Nephron (organoid): ENCODE measurements at regions not wholly inside any gene's neighbourhood (a gene's known extent, or its start where the extent isn't known, plus 50 kb on each side); places are given as distances from the start of the nearest gene placed in this dataset.

Source experiments
- H3K27ac Mint-ChIP-seq, 3 experiments: 2 replicates each; pipeline ENCODE4 v1.8.0; 2020; ENCODE audit warnings: mixed read lengths in 3 of 3, mild to moderate bottlenecking in 2 of 3, moderate library complexity in 1 of 3
- H3K27me3 Mint-ChIP-seq: 2 replicates; pipeline ENCODE4 v1.8.0; 2021; ENCODE audit warnings: low read depth, mild to moderate bottlenecking, moderate library complexity, mixed read lengths
- H3K36me3 Mint-ChIP-seq: 2 replicates; pipeline ENCODE4 v1.8.0; 2020; ENCODE audit warnings: low read depth, mixed read lengths
- H3K4me1 Mint-ChIP-seq: 2 replicates; pipeline ENCODE4 v1.8.0; 2020; ENCODE audit warnings: mixed read lengths
- H3K4me3 Mint-ChIP-seq, 3 experiments: 2 replicates each; pipeline ENCODE4 v1.8.0; 2020; ENCODE audit warnings: mild to moderate bottlenecking in 3 of 3, mixed read lengths in 3 of 3, moderate library complexity in 2 of 3
- H3K9me3 Mint-ChIP-seq: 2 replicates; pipeline ENCODE4 v1.8.0; 2020; ENCODE audit warnings: mixed read lengths
- TF ChIP-seq, protein P1 (sequence below), 3 experiments: fragments of 200-600 bp; sonication (generic); IDR thresholded peaks; one replicate each; pipeline ENCODE4 v1.5.0; 2021; ENCODE audit warnings: antibody characterized with exemption in 3 of 3; ENCODE audit not compliant: unreplicated experiment in 3 of 3

DNA sequence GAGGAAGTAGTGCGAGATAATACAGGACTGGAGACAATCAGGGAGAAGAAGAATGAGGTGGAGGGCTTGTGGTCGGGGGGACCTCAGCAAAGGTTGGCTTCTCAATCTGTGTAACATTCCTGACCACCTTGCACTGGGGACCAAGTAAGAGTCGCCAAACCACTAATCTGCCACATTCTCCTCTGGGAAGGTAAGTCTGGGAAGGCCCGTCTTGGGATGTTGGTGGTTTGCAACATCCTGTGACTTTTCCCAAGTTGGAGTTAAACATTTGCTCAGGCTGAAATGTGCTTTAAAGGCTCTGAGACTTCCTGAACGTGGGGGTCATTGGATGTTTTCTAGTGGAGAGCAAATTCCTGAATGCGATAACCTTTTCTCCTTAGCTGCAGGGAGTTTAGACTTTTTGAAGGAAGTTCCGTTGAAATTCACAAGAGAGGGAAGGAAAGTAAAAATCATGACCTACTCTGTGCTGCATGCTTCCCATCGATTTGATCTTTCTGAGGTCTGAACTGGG, 325.9 kb downstream of the RPS6KC1 start:
- Mint-ChIP-seq H3K4me1 (peaks cover 27% of the 10 kb centered on the region), H3K9me3 (no peaks in the 10 kb centered on the region), H3K27me3 (peaks cover 7% of the 10 kb centered on the region), H3K4me3 (no peak overlapping the region), H3K36me3 (no peaks in the 10 kb centered on the region), H3K27ac (peak overlapping the region in 1 of 3 experiments; percentile 42)
- TF ChIP-seq, protein P1, sequence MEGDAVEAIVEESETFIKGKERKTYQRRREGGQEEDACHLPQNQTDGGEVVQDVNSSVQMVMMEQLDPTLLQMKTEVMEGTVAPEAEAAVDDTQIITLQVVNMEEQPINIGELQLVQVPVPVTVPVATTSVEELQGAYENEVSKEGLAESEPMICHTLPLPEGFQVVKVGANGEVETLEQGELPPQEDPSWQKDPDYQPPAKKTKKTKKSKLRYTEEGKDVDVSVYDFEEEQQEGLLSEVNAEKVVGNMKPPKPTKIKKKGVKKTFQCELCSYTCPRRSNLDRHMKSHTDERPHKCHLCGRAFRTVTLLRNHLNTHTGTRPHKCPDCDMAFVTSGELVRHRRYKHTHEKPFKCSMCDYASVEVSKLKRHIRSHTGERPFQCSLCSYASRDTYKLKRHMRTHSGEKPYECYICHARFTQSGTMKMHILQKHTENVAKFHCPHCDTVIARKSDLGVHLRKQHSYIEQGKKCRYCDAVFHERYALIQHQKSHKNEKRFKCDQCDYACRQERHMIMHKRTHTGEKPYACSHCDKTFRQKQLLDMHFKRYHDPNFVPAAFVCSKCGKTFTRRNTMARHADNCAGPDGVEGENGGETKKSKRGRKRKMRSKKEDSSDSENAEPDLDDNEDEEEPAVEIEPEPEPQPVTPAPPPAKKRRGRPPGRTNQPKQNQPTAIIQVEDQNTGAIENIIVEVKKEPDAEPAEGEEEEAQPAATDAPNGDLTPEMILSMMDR (IDR thresholded peaks at IDR 0.05; ENCODE audit: unreplicated experiment in 3 of 3), result no peak

DNA sequence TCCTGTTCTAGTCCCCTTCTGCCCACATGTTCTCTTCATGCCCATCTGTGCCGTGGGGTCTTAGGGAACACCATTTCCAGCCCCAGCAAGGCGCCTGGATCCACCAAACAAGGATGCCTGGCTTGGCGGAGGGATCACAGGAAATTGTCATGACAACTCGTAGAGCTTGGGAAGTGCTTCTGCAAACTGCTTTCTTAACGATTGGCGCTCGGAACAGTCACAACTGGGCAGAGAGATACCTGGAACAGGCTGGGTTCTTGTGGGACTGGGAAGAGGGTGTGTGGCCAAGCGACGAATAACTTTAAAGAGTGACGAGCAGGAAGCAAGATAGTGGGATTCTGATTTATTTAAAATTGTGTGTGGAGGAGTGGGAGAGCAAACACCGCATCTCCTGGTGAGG, 329.8 kb downstream of the RPS6KC1 start:
- Mint-ChIP-seq H3K27me3 (peaks cover 12% of the 10 kb centered on the region), H3K9me3 (peaks cover 3% of the 10 kb centered on the region), H3K4me1 (peaks cover 27% of the 10 kb centered on the region), H3K27ac (no peak overlapping the region), H3K36me3 (no peaks in the 10 kb centered on the region), H3K4me3 (no peak overlapping the region)
- TF ChIP-seq, protein P1 (IDR thresholded peaks at IDR 0.05; ENCODE audit: unreplicated experiment in 3 of 3), result no peak

DNA sequence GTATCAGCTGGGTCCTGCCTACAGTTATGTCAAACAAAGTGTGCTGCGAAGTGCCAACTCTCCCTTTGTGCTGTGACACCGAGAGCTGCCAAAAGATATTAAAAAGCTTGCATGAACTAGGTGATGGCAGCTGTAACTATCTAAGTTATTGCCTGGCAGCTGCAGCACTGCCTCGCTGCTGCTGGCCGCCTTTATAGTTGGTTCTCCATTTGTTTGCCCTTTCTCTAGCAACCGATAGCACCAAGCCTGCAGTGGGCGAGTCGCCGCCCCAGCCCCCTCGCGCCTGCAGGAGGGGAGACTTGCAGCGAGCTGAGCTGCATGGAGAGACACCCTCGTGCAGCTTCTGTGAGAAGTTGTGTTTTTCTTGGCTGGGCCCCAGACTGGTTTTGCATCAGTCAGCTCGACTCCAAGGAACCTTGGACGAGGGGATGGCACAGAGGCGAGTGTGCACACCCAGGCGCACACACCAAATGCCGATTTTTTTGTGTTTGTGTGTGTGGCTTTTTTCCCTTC, 330.6 kb downstream of the RPS6KC1 start:
- no peaks in the 10 kb centered on the region for H3K36me3 Mint-ChIP-seq
- H3K27me3 Mint-ChIP-seq, result peaks cover 13% of the 10 kb centered on the region
- peaks cover 3% of the 10 kb centered on the region for H3K9me3 Mint-ChIP-seq
- peak overlapping the region in 2 of 3 experiments; percentile 11 to 40 for H3K27ac Mint-ChIP-seq
- H3K4me1 Mint-ChIP-seq, result peaks cover 25% of the 10 kb centered on the region
- no peak overlapping the region for H3K4me3 Mint-ChIP-seq
- TF ChIP-seq, protein P1 (IDR thresholded peaks at IDR 0.05; ENCODE audit: unreplicated experiment in 3 of 3), result no peak

DNA sequence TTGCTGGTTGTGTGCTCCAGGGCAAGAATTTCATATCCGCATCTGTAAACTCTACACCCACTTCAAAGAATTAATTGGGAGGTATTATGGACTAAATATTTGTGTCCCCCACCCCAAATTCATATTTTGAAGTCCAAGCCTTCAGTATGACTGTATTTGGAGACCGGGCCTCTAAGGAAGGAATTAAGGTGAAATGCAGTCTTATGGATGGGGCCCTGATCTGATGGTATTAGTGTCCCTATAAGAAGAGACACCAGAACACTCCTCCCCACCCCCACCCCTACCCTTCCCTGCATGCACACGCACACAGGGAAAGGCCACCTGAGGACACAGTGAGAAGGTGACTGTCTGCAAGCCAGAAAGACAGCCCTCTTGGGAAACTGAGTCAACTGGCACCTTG, 332.4 kb downstream of the RPS6KC1 start:
- TF ChIP-seq, protein P1 (IDR thresholded peaks at IDR 0.05; ENCODE audit: unreplicated experiment in 3 of 3), result no peak
- Mint-ChIP-seq H3K9me3 (peaks cover 3% of the 10 kb centered on the region), H3K4me1 (peaks cover 20% of the 10 kb centered on the region), H3K27me3 (peaks cover 17% of the 10 kb centered on the region), H3K4me3 (no peak overlapping the region), H3K36me3 (no peaks in the 10 kb centered on the region), H3K27ac (no peak overlapping the region)

DNA sequence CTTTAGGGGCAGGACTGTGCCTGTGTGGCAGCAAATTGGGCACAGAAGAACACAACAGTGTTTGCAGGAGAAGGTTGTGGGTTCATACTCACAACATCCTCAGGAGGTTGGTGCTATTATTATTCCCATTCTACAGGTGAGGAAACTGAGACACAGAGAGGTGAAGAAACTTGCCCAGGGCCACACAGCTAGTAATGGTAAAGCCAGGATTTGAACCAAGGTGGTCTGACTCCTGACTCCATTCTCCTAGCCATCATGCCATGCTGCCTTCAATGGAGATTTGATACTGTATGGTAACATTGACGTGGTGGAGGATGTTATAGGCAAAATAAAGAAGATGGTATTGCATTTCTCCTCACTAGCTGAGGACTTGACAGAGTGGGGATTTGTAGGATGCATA, 334.2 kb downstream of the RPS6KC1 start:
- Mint-ChIP-seq H3K27ac (no peak overlapping the region), H3K36me3 (no peaks in the 10 kb centered on the region), H3K9me3 (peaks cover 3% of the 10 kb centered on the region), H3K4me3 (no peak overlapping the region), H3K4me1 (peaks cover 31% of the 10 kb centered on the region), H3K27me3 (peaks cover 24% of the 10 kb centered on the region)
- TF ChIP-seq, protein P1 (IDR thresholded peaks at IDR 0.05; ENCODE audit: unreplicated experiment in 3 of 3), result no peak

DNA sequence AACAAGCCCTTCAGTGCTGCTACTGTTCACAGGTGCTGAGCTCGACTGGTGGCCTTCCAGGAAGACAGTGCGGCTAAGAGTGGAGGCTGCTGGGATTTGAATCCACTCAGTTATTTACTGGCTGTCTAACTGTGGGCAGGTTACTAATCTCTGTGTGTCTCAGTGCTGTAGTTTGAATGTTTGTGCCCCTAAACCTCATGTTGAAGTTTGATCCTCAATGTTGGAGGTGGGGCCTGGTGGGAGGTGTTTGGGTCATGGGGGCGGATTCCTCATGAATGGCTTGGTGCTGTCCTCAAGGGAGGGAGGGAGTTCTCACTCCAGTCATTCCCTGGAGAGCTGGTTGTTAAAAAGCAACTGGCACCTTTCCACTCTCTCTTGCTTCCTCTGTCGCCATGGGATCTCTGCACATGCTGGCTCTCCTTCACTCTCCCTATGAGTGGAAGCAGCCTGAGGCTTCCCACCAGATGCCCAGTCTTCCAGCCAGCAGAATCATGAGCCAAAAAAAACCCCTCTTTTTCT, 334.8 kb downstream of the RPS6KC1 start:
- TF ChIP-seq, protein P1 (IDR thresholded peaks at IDR 0.05; ENCODE audit: unreplicated experiment in 3 of 3), result no peak
- Mint-ChIP-seq H3K36me3 (no peaks in the 10 kb centered on the region), H3K27me3 (peaks cover 24% of the 10 kb centered on the region), H3K4me3 (no peak overlapping the region), H3K27ac (no peak overlapping the region), H3K9me3 (peaks cover 3% of the 10 kb centered on the region), H3K4me1 (peaks cover 31% of the 10 kb centered on the region)
